GM23248 (cell line): ENCODE measurements at regions not wholly inside any gene's neighbourhood (a gene's known extent, or its start where the extent isn't known, plus 50 kb on each side); places are given as distances from the start of the nearest gene placed in this dataset.

Source experiments
- EZH2 ChIP-seq: fragments of 200-600 bp; sonication (generic); IDR thresholded peaks from 2 replicates; pipeline ENCODE4 v1.6.1; 2018; ENCODE audit warnings: antibody characterized with exemption, mild to moderate bottlenecking; ENCODE audit not compliant: insufficient read depth, poor library complexity, severe bottlenecking
- EZH2phosphoT487 ChIP-seq: fragments of 200-600 bp; sonication (generic); IDR thresholded peaks from 2 replicates; pipeline ENCODE4 v1.6.1; 2018; ENCODE audit warnings: antibody characterized with exemption, moderate library complexity, mild to moderate bottlenecking, low read depth; ENCODE audit not compliant: insufficient read depth

DNA sequence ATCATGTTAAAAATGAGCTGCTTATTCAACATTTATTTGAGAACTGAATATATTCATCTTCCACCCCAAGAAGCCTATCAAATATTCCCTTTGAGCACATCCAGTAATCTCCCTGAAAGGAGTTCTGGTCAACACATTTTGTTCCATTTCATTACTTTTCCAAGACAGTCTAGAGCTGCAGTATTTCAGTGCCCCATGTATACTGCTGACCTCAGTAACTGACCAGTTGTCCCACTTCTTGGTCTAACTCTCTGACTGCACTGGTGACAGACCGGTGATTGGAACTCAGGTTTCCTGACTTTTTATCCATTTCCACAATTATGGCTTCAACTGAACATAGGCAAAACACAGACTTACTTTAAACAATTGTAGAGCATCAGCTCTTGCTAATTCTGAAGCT lies 206.8 kb upstream of the NPSR1 start:
- no peak for TF ChIP-seq EZH2
- TF ChIP-seq EZH2phosphoT487 = no peak
